ENCODE measurements at regions not wholly inside any gene's neighbourhood (a gene's known extent, or its start where the extent isn't known, plus 50 kb on each side); places are given as distances from the start of the nearest gene placed in this dataset.
A peak's percentile ranks its signal among the peaks of the same experiment; 100 is the strongest.

GRCh38 chr5:145324767-145325479 lies 510.2 kb downstream of the PRELID2 start:
- Histone ChIP-seq H3K36me3 (no peaks in the 10 kb centered on the region), H3K9me3 (peaks cover 6% of the 10 kb centered on the region; the same call in 1 of the 2 replicates), H3K27me3 (no peaks in the 10 kb centered on the region), H3K4me3 (no peak overlapping the region)
- DNase-seq: no peak

GRCh38 chr5:145324101-145324500 lies 511.0 kb downstream of the PRELID2 start:
- Histone ChIP-seq H3K4me3 (no peak overlapping the region), H3K36me3 (no peaks in the 10 kb centered on the region), H3K9me3 (peaks cover 3% of the 10 kb centered on the region; the same call in 1 of the 2 replicates), H3K27me3 (no peaks in the 10 kb centered on the region)
- DNase-seq: no peak

GRCh38 chr5:145316282-145316681 lies 518.9 kb downstream of the PRELID2 start:
- Histone ChIP-seq H3K4me3 (no peak overlapping the region), H3K27me3 (no peaks in the 10 kb centered on the region), H3K9me3 (no peaks in the 10 kb centered on the region), H3K36me3 (no peaks in the 10 kb centered on the region)
- no peak for DNase-seq

- Histone ChIP-seq H3K9me3 (no peaks in the 10 kb centered on the region), H3K36me3 (no peaks in the 10 kb centered on the region), H3K4me3 (no peak overlapping the region), H3K27me3 (no peaks in the 10 kb centered on the region)
- no peak for DNase-seq
These were observed 527.2 kb downstream of the PRELID2 start for GRCh38 chr5:145307866-145308382.

GRCh38 chr5:145295236-145295835 lies 539.8 kb downstream of the PRELID2 start:
- Histone ChIP-seq H3K4me3 (no peak overlapping the region), H3K27me3 (no peaks in the 10 kb centered on the region), H3K36me3 (no peaks in the 10 kb centered on the region), H3K9me3 (no peaks in the 10 kb centered on the region)
- DNase-seq: no peak

- no peak for DNase-seq
- H3K4me3 ChIP-seq: no peak overlapping the region
- H3K9me3 ChIP-seq: no peaks in the 10 kb centered on the region
- no peaks in the 10 kb centered on the region; the same call in 1 of the 2 replicates for H3K27me3 ChIP-seq
- H3K36me3 ChIP-seq: no peaks in the 10 kb centered on the region
These were observed 540.8 kb downstream of the PRELID2 start for GRCh38 chr5:145294331-145294730.

GRCh38 chr5:145293716-145294115 lies 541.4 kb downstream of the PRELID2 start:
- Histone ChIP-seq H3K9me3 (no peaks in the 10 kb centered on the region), H3K4me3 (no peak overlapping the region), H3K36me3 (no peaks in the 10 kb centered on the region), H3K27me3 (no peaks in the 10 kb centered on the region; the same call in 1 of the 2 replicates)
- no peak for DNase-seq

- Histone ChIP-seq H3K27me3 (no peaks in the 10 kb centered on the region; the same call in 1 of the 2 replicates), H3K36me3 (no peaks in the 10 kb centered on the region), H3K9me3 (no peaks in the 10 kb centered on the region), H3K4me3 (no peak overlapping the region)
- no peak for DNase-seq
These were observed 542.9 kb downstream of the PRELID2 start for GRCh38 chr5:145292278-145292677.

GRCh38 chr5:145283141-145283810 lies 551.9 kb downstream of the PRELID2 start:
- H3K4me3 ChIP-seq: no peak overlapping the region
- no peaks in the 10 kb centered on the region for H3K27me3 ChIP-seq
- H3K9me3 ChIP-seq: no peaks in the 10 kb centered on the region
- no peak for DNase-seq
- H3K36me3 ChIP-seq: no peaks in the 10 kb centered on the region

GRCh38 chr5:145280806-145281205 lies 554.3 kb downstream of the PRELID2 start:
- H3K4me3 ChIP-seq: no peak overlapping the region

GRCh38 chr5:145280214-145280613 lies 554.9 kb downstream of the PRELID2 start:
- H3K4me3 ChIP-seq: no peak overlapping the region
- DNase-seq: no peak
- H3K36me3 ChIP-seq: no peaks in the 10 kb centered on the region
- no peaks in the 10 kb centered on the region for H3K27me3 ChIP-seq
- no peaks in the 10 kb centered on the region for H3K9me3 ChIP-seq

More at GRCh38 chr5:145280806-145281205, 554.3 kb downstream of the PRELID2 start:
- no peak for DNase-seq
- Histone ChIP-seq H3K27me3 (no peaks in the 10 kb centered on the region), H3K9me3 (no peaks in the 10 kb centered on the region), H3K36me3 (no peaks in the 10 kb centered on the region)

- no peak for DNase-seq
- no peak overlapping the region for H3K4me3 ChIP-seq
- peaks cover 21% of the 10 kb centered on the region for H3K9me3 ChIP-seq
- H3K36me3 ChIP-seq: no peaks in the 10 kb centered on the region
- H3K27me3 ChIP-seq: no peaks in the 10 kb centered on the region
These were observed 574.5 kb downstream of the PRELID2 start for GRCh38 chr5:145260670-145261069.

GRCh38 chr5:145247745-145248040 lies 587.4 kb downstream of the PRELID2 start:
- H3K4me3 ChIP-seq: no peak overlapping the region
- DNase-seq: no peak
- H3K36me3 ChIP-seq: no peaks in the 10 kb centered on the region
- H3K27me3 ChIP-seq: no peaks in the 10 kb centered on the region
- H3K9me3 ChIP-seq: no peaks in the 10 kb centered on the region

- Histone ChIP-seq H3K27me3 (no peaks in the 10 kb centered on the region), H3K9me3 (no peaks in the 10 kb centered on the region), H3K4me3 (no peak overlapping the region), H3K36me3 (no peaks in the 10 kb centered on the region)
- peak; percentile 18 for DNase-seq
These were observed 588.0 kb downstream of the PRELID2 start for GRCh38 chr5:145246961-145247744.

GRCh38 chr5:145246379-145246778 lies 588.8 kb downstream of the PRELID2 start:
- Histone ChIP-seq H3K27me3 (no peaks in the 10 kb centered on the region), H3K4me3 (no peak overlapping the region), H3K9me3 (no peaks in the 10 kb centered on the region), H3K36me3 (no peaks in the 10 kb centered on the region)
- no peak for DNase-seq

GRCh38 chr5:145245354-145245753 lies 589.8 kb downstream of the PRELID2 start:
- Histone ChIP-seq H3K36me3 (no peaks in the 10 kb centered on the region), H3K27me3 (no peaks in the 10 kb centered on the region), H3K9me3 (no peaks in the 10 kb centered on the region), H3K4me3 (no peak overlapping the region)
- DNase-seq: peak; percentile 33

GRCh38 chr5:145244788-145245187 lies 590.4 kb downstream of the PRELID2 start:
- no peaks in the 10 kb centered on the region for H3K27me3 ChIP-seq
- no peaks in the 10 kb centered on the region for H3K9me3 ChIP-seq
- no peak overlapping the region for H3K4me3 ChIP-seq
- no peak for DNase-seq
- no peaks in the 10 kb centered on the region for H3K36me3 ChIP-seq

Measured in MG63 (cell line).